H9 (cell line): ENCODE measurements at regions not wholly inside any gene's neighbourhood (a gene's known extent, or its start where the extent isn't known, plus 50 kb on each side); places are given as distances from the start of the nearest gene placed in this dataset.

Experiments used
- DNase-seq: peaks from one replicate; pipeline ENCODE4 v3.0.0-alpha.2; 2017
- H2AFZ ChIP-seq: one replicate; pipeline ENCODE4 v1.6.1; 2013; ENCODE audit warnings: mild to moderate bottlenecking, low read length, control low read depth, moderate library complexity
- H2AK5ac ChIP-seq: 2 replicates; pipeline ENCODE4 v1.6.1; 2013; ENCODE audit warnings: low read length, control low read depth, mixed read lengths; ENCODE audit not compliant: insufficient read length
- H2BK120ac ChIP-seq: one replicate; pipeline ENCODE4 v1.6.1; 2013; ENCODE audit warnings: low read depth, mild to moderate bottlenecking, low read length, control low read depth, inconsistent platforms; ENCODE audit not compliant: poor library complexity, severe bottlenecking
- H2BK12ac ChIP-seq: 2 replicates; pipeline ENCODE4 v1.6.1; 2013; ENCODE audit warnings: low read length, control low read depth, mixed read lengths, low read depth; ENCODE audit not compliant: insufficient read length
- H2BK15ac ChIP-seq: 2 replicates; pipeline ENCODE4 v1.6.1; 2013; ENCODE audit warnings: low read depth, low read length, control low read depth
- H2BK20ac ChIP-seq: one replicate; pipeline ENCODE4 v1.6.1; 2013; ENCODE audit warnings: low read depth, mild to moderate bottlenecking, low read length, control low read depth, inconsistent platforms; ENCODE audit not compliant: poor library complexity, severe bottlenecking
- H2BK5ac ChIP-seq: 2 replicates; pipeline ENCODE4 v1.6.1; 2013; ENCODE audit warnings: low read length, control low read depth, mixed read lengths; ENCODE audit not compliant: insufficient read length
- H3K14ac ChIP-seq: 2 replicates; pipeline ENCODE4 v1.6.1; 2013; ENCODE audit warnings: low read length, control low read depth; ENCODE audit not compliant: insufficient read depth
- H3K18ac ChIP-seq: 2 replicates; pipeline ENCODE4 v1.6.1; 2013; ENCODE audit warnings: low read depth, mild to moderate bottlenecking, mixed read lengths, low read length, control low read depth; ENCODE audit not compliant: insufficient read length
- H3K23ac ChIP-seq: 2 replicates; pipeline ENCODE4 v1.6.1; 2013; ENCODE audit warnings: low read length, control low read depth, mixed read lengths, low read depth; ENCODE audit not compliant: insufficient read length
- H3K23me2 ChIP-seq: 2 replicates; pipeline ENCODE4 v1.6.1; 2013; ENCODE audit warnings: low read depth, mild to moderate bottlenecking, mixed read lengths, low read length, control low read depth; ENCODE audit not compliant: insufficient read length, poor library complexity, severe bottlenecking
- H3K27ac ChIP-seq: 2 replicates; pipeline ENCODE4 v1.5.1; 2013; ENCODE audit warnings: low read length, control low read depth, mixed read lengths, low read depth; ENCODE audit not compliant: insufficient read length
- H3K27me3 ChIP-seq: 2 replicates; pipeline ENCODE4 v1.6.1; 2013; ENCODE audit warnings: low read length, control low read depth, inconsistent platforms; ENCODE audit not compliant: insufficient read depth
- H3K4ac ChIP-seq: 2 replicates; pipeline ENCODE4 v1.6.1; 2013; ENCODE audit warnings: low read depth, mild to moderate bottlenecking, control low read depth, inconsistent platforms, low read length, moderate library complexity
- H3K4me1 ChIP-seq: 2 replicates; pipeline ENCODE4 v1.6.1; 2013; ENCODE audit warnings: low read length, control low read depth, inconsistent platforms; ENCODE audit not compliant: insufficient read depth
- H3K4me2 ChIP-seq: 2 replicates; pipeline ENCODE4 v1.6.1; 2013; ENCODE audit warnings: low read length, control low read depth, mixed read lengths; ENCODE audit not compliant: insufficient read length, insufficient read depth
- H3K56ac ChIP-seq: 2 replicates; pipeline ENCODE4 v1.6.1; 2013; ENCODE audit warnings: low read depth, mild to moderate bottlenecking, mixed read lengths, low read length, control low read depth; ENCODE audit not compliant: insufficient read length
- H3K79me1 ChIP-seq: 2 replicates; pipeline ENCODE4 v1.6.1; 2013; ENCODE audit warnings: low read depth, mild to moderate bottlenecking, moderate library complexity, low read length, control low read depth, inconsistent platforms; ENCODE audit not compliant: insufficient read depth, poor library complexity, severe bottlenecking
- H3K79me2 ChIP-seq: 2 replicates; pipeline ENCODE4 v1.6.1; 2013; ENCODE audit warnings: low read length, control low read depth, inconsistent platforms; ENCODE audit not compliant: insufficient read depth
- H3K9ac ChIP-seq: 2 replicates; pipeline ENCODE4 v1.6.1; 2013; ENCODE audit warnings: low read length, control low read depth, mixed read lengths; ENCODE audit not compliant: insufficient read length; ENCODE audit errors: extremely low read depth
- H3K9me3 ChIP-seq: one replicate; pipeline ENCODE4 v1.6.1; 2013; ENCODE audit warnings: low read depth, low read length, inconsistent platforms; ENCODE audit not compliant: control insufficient read depth
- H3T11ph ChIP-seq: one replicate; pipeline ENCODE4 v1.6.1; 2013; ENCODE audit warnings: mild to moderate bottlenecking, low read length, control low read depth, inconsistent platforms
- H4K20me1 ChIP-seq: one replicate; pipeline ENCODE4 v1.6.1; 2013; ENCODE audit not compliant: control insufficient read depth, insufficient read length, insufficient read depth
- H4K5ac ChIP-seq: 2 replicates; pipeline ENCODE4 v1.6.1; 2013; ENCODE audit warnings: low read depth, mild to moderate bottlenecking, mixed read lengths, low read length, control low read depth; ENCODE audit not compliant: insufficient read length
- H4K8ac ChIP-seq: replicated peaks from 2 replicates; pipeline ENCODE4 v1.6.1; 2013; ENCODE audit warnings: low read length, control low read depth, mixed read lengths, low read depth; ENCODE audit not compliant: insufficient read length
- H4K91ac ChIP-seq: 2 replicates; pipeline ENCODE4 v1.6.1; 2013; ENCODE audit warnings: low read depth, mild to moderate bottlenecking, moderate library complexity, mixed read lengths, low read length, control low read depth; ENCODE audit not compliant: insufficient read length
- H3K27ac Mint-ChIP-seq, 3 experiments: 2 replicates in 2 of 3; 3 replicates in 1 of 3; pipeline ENCODE4 v1.8.0; 2020 to 2021; ENCODE audit warnings: mixed read lengths in 3 of 3, mild to moderate bottlenecking in 1 of 3, moderate library complexity in 1 of 3
- H3K27me3 Mint-ChIP-seq: 2 replicates; pipeline ENCODE4 v1.8.0; 2021; ENCODE audit warnings: low read depth, mild to moderate bottlenecking, moderate library complexity, mixed read lengths
- H3K36me3 Mint-ChIP-seq, 3 experiments: 2 replicates in 2 of 3; 3 replicates in 1 of 3; pipeline ENCODE4 v1.8.0; 2020 to 2021; ENCODE audit warnings: low read depth in 3 of 3, mixed read lengths in 3 of 3; ENCODE audit not compliant: insufficient read depth in 1 of 3
- H3K4me1 Mint-ChIP-seq, 2 experiments: 2 replicates each; pipeline ENCODE4 v1.8.0; 2020; ENCODE audit warnings: mixed read lengths in 2 of 2
- H3K4me3 Mint-ChIP-seq, 2 experiments: 2 replicates in 1 of 2; 3 replicates in 1 of 2; pipeline ENCODE4 v1.8.0; 2020 to 2021; ENCODE audit warnings: mild to moderate bottlenecking in 2 of 2, mixed read lengths in 2 of 2, moderate library complexity in 1 of 2
- H3K9me3 Mint-ChIP-seq, 2 experiments: 2 replicates in 1 of 2; 3 replicates in 1 of 2; pipeline ENCODE4 v1.8.0; 2020; ENCODE audit warnings: mild to moderate bottlenecking in 2 of 2, mixed read lengths in 2 of 2, moderate library complexity in 1 of 2
- CTCF ChIP-seq: fragments of 200-600 bp; sonication (generic); conservative IDR thresholded peaks from 3 replicates; pipeline ENCODE4 v1.8.0; 2021; ENCODE audit warnings: antibody characterized with exemption, mild to moderate bottlenecking
- WGBS: extraction: QIAGEN DNeasy Blood & Tissue Kit; methylation state at CpG from one replicate; pipeline ENCODE4 v1.1.7; 2013; ENCODE audit warnings: missing lambda C conversion rate, low lambda C conversion rate, mixed read lengths; ENCODE audit not compliant: insufficient read length; ENCODE audit errors: extremely low coverage; 5-methylcytosine and 5-hydroxymethylcytosine counted together

- H3K79me1 ChIP-seq: no peaks in the 10 kb centered on the region
- H3K23ac ChIP-seq: no peak overlapping the region
- no peak overlapping the region for H3K4me2 ChIP-seq
- H4K91ac ChIP-seq: no peak overlapping the region
- H3K27me3 ChIP-seq: no peaks in the 10 kb centered on the region
- Mint-ChIP-seq H3K4me1 (no peaks in the 10 kb centered on the region), H3K9me3 (peaks cover 51 to 60% of the 10 kb centered on the region in 2 experiments), H3K27me3 (no peaks in the 10 kb centered on the region), H3K36me3 (peaks cover 0 to 2% (median 0%) of the 10 kb centered on the region in 3 experiments; a peak in 3 of 7 replicates), H3K4me3 (no peak overlapping the region), H3K27ac (no peak overlapping the region)
- no peaks in the 10 kb centered on the region for H3K9me3 ChIP-seq
- H2BK5ac ChIP-seq: no peak overlapping the region
- no peak overlapping the region for H4K8ac ChIP-seq
- H2BK15ac ChIP-seq: no peak overlapping the region
- H4K5ac ChIP-seq: no peak overlapping the region
- no peak overlapping the region for H3K18ac ChIP-seq
- H4K20me1 ChIP-seq: no peaks in the 10 kb centered on the region
- H3K56ac ChIP-seq: no peak overlapping the region
- no peak overlapping the region for H2BK20ac ChIP-seq
- no peaks in the 10 kb centered on the region for H3K23me2 ChIP-seq
- DNase-seq: no peak
- H2BK12ac ChIP-seq: no peak overlapping the region
- no peak overlapping the region for H3K9ac ChIP-seq
- H2BK120ac ChIP-seq: no peak overlapping the region
- H2AK5ac ChIP-seq: no peak overlapping the region
- no peaks in the 10 kb centered on the region for H3K4me1 ChIP-seq
- no peak overlapping the region for H3K4ac ChIP-seq
- no CpG with 5 or more reads among the region's 1 CpG for WGBS
- H3K14ac ChIP-seq: no peak overlapping the region
- no peak overlapping the region for H3K27ac ChIP-seq
- H3T11ph ChIP-seq: no peak overlapping the region
- no peak for TF ChIP-seq CTCF
- no peak overlapping the region for H2AFZ ChIP-seq
- no peaks in the 10 kb centered on the region for H3K79me2 ChIP-seq
These were observed 341.3 kb upstream of the MAGEB16 start for GRCh38 chrX:35456891-35457290.
